HL-60 (cell line): ENCODE measurements at regions not wholly inside any gene's neighbourhood (a gene's known extent, or its start where the extent isn't known, plus 50 kb on each side); places are given as distances from the start of the nearest gene placed in this dataset.

Source experiments
- DNase-seq, 2 experiments: peaks; one replicate each; pipeline ENCODE4 v3.0.0-alpha.2; 2010 to 2020; ENCODE audit warnings: low read depth in 1 of 2, low spot score in 1 of 2
- H3K27ac ChIP-seq: fragments of 250-450 bp; sonication (Bioruptor Pico); replicated peaks from 2 replicates; pipeline ENCODE4 v1.5.1; 2020; ENCODE audit warnings: mild to moderate bottlenecking, moderate library complexity
- H3K27me3 ChIP-seq: fragments of 250-450 bp; sonication (Bioruptor Pico); 2 replicates; pipeline ENCODE4 v1.5.1; 2021; ENCODE audit warnings: mild to moderate bottlenecking, moderate library complexity; ENCODE audit not compliant: insufficient read depth, poor library complexity, severe bottlenecking
- H3K4me3 ChIP-seq: replicated peaks from 2 replicates; pipeline ENCODE4 v1.5.1; 2011; ENCODE audit warnings: mild to moderate bottlenecking, control low read depth, low read length; ENCODE audit not compliant: insufficient read depth
- CTCF ChIP-seq: IDR thresholded peaks from one replicate; pipeline ENCODE4 v1.5.1; 2011; ENCODE audit warnings: low read length, control low read depth, inconsistent platforms; ENCODE audit not compliant: insufficient read depth
- GABPA ChIP-seq: IDR thresholded peaks from 2 replicates; pipeline ENCODE4 v1.6.1; 2012; ENCODE audit warnings: low read depth
- POLR2AphosphoS5 ChIP-seq: IDR thresholded peaks from 2 replicates; pipeline ENCODE4 v1.6.1; 2012; ENCODE audit warnings: low read depth
- REST ChIP-seq: IDR thresholded peaks from 2 replicates; pipeline ENCODE4 v1.6.1; 2012; ENCODE audit warnings: low read depth; ENCODE audit not compliant: insufficient replicate concordance
- SPI1 ChIP-seq: IDR thresholded peaks from 2 replicates; pipeline ENCODE4 v1.6.1; 2012; ENCODE audit warnings: low read depth, mild to moderate bottlenecking, borderline replicate concordance

DNA sequence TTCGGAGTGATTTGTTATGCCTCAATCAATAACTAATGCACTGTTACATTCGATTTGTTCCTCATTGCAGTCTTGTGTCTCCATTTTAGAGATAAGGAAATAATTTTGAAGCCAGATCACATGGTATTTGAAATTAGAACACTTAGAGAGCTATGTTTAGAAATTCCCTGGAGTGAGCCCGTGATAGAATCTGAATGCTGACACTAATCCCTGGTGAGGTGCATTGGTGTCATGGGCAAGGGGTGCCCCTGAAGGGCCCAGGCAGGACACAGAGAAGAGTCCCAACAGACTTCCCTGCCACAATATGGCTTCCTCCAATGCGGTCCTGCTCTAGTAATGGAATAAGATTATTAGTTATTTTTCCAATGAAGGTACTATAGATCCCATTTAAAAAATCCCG, 223.0 kb downstream of the NR2F2 start:
- TF ChIP-seq SPI1 (no peak), POLR2AphosphoS5 (no peak)
- Histone ChIP-seq H3K27ac (no peak overlapping the region), H3K4me3 (no peak overlapping the region), H3K27me3 (no peaks in the 10 kb centered on the region)
- no peak for DNase-seq

DNA sequence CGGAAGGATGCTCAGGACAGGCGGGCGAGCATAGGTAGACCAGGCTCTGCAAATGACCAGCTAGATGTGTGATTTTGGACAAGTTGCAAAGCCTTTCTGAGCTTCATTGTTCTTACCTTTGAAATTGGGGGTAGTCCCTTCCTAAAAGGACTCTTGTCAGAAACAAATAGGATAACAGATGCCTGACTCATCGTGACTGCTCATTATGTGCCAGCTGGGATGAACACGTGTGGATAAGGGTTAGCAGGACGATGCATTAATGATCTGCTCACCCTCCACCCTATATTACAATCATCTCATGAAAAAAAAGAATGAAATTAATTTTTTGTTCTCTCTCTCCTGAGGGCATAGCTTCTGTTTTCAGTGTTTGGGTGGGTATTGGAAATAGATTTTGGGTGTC, 223.4 kb downstream of the NR2F2 start:
- no peak for DNase-seq
- H3K4me3 ChIP-seq = no peak overlapping the region
- TF ChIP-seq REST = no peak
- no peak for TF ChIP-seq POLR2AphosphoS5
- no peak for TF ChIP-seq CTCF
- no peak for TF ChIP-seq GABPA
- TF ChIP-seq SPI1 = no peak
- H3K27ac ChIP-seq = no peak overlapping the region
- no peaks in the 10 kb centered on the region for H3K27me3 ChIP-seq

DNA sequence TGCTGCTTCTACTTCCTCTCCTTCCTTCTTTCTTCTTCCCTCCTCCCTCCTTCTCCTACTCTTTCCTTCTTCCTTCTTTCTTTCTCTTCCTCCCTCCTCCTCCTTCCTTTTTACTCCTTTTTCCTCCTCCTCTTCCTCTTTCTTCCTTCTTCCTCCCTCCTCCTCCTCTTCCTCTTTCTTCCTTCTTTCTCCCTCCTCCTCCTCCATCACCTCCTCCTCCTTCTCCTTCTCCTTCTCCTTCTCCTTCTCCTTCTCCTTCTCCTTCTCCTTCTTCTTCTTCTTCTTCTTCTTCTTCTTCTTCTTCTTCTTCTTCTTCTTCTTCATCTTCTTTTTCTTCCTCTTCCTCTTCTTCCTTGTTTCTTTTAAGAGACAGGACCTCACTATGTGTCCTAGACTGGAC, 224.0 kb downstream of the NR2F2 start:
- no peaks in the 10 kb centered on the region for H3K27me3 ChIP-seq
- TF ChIP-seq GABPA (no peak), CTCF (no peak), SPI1 (peak; percentile 46; the same call in 1 of the 2 replicates)
- H3K27ac ChIP-seq = no peak overlapping the region
- no peak for DNase-seq
- no peak overlapping the region for H3K4me3 ChIP-seq

DNA sequence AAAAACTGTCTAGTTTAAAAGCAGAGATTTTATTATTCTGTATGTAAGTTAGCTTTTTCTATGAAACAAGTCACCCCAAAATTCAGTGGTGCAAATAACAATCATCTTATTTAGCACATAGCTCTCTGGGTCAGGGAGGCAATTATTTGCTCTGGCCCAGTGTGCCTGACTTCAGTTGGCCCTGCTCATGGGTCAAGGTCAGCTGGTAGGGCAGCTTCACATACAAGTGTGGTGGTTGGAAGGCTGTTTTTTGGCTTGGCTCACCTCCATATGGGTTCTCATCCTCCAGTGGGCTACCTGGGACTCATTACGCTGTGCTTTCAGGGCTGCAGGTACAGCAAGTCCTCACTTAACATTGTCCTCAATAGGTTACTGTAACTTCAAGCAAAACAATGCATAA, 228.6 kb downstream of the NR2F2 start:
- TF ChIP-seq REST = no peak
- TF ChIP-seq CTCF = no peak
- TF ChIP-seq POLR2AphosphoS5 = no peak
- no peak for TF ChIP-seq SPI1
- no peak for TF ChIP-seq GABPA
- DNase-seq = no peak
- H3K4me3 ChIP-seq = no peak overlapping the region

More for the DNA sequence above, 228.6 kb downstream of the NR2F2 start:
- H3K27ac ChIP-seq = no peak overlapping the region
- H3K27me3 ChIP-seq = no peaks in the 10 kb centered on the region
